T-helper 22 cell (primary cell): ENCODE measurements at regions not wholly inside any gene's neighbourhood (a gene's known extent, or its start where the extent isn't known, plus 50 kb on each side); places are given as distances from the start of the nearest gene placed in this dataset.

Experiments used
- DNase-seq: peaks from one replicate; pipeline ENCODE4 v3.0.0-alpha.2; 2020; ENCODE audit warnings: low read depth

GRCh38 chr14:50038398-50039119 lies 77.8 kb downstream of the VCPKMT start:
- DNase-seq, result peak; percentile 14

GRCh38 chr14:50039120-50039517 lies 77.3 kb downstream of the VCPKMT start:
- DNase-seq, result no peak

- DNase-seq, result no peak
Measured at GRCh38 chr14:50039734-50040400, 76.5 kb downstream of the VCPKMT start.

GRCh38 chr14:50040401-50040775 lies 76.0 kb downstream of the VCPKMT start:
- peak; percentile 29 for DNase-seq

GRCh38 chr14:50040895-50041465 lies 75.4 kb downstream of the VCPKMT start:
- DNase-seq, result no peak

- no peak for DNase-seq
Measured at GRCh38 chr14:50041980-50042379, 74.4 kb downstream of the VCPKMT start.

GRCh38 chr14:50044042-50044651 lies 72.2 kb downstream of the VCPKMT start:
- no peak for DNase-seq

- peak; percentile 43 for DNase-seq
Measured at GRCh38 chr14:50045039-50045711, 71.2 kb downstream of the VCPKMT start.

- no peak for DNase-seq
Measured at GRCh38 chr14:50045837-50046236, 70.5 kb downstream of the VCPKMT start.

GRCh38 chr14:50047274-50047676 lies 69.1 kb downstream of the VCPKMT start:
- DNase-seq, result no peak

GRCh38 chr14:50049093-50049492 lies 67.3 kb downstream of the VCPKMT start:
- no peak for DNase-seq

GRCh38 chr14:50049703-50050570 lies 66.4 kb downstream of the VCPKMT start:
- DNase-seq, result no peak

- no peak for DNase-seq
Measured at GRCh38 chr14:50051106-50051505, 65.3 kb downstream of the VCPKMT start.

GRCh38 chr14:50051706-50052105 lies 64.7 kb downstream of the VCPKMT start:
- DNase-seq, result no peak

GRCh38 chr14:50052517-50052916 lies 63.9 kb downstream of the VCPKMT start:
- no peak for DNase-seq

- DNase-seq, result no peak
Measured at GRCh38 chr14:50053935-50054334, 62.4 kb downstream of the VCPKMT start.

GRCh38 chr14:50055461-50056228 lies 60.7 kb downstream of the VCPKMT start:
- no peak for DNase-seq

GRCh38 chr14:50056435-50056834 lies 59.9 kb downstream of the VCPKMT start:
- no peak for DNase-seq

- no peak for DNase-seq
Measured at GRCh38 chr14:50057331-50057730, 59.0 kb downstream of the VCPKMT start.

GRCh38 chr14:50058113-50058512 lies 58.3 kb downstream of the VCPKMT start:
- DNase-seq, result no peak
